ENCODE measurements at regions not wholly inside any gene's neighbourhood (a gene's known extent, or its start where the extent isn't known, plus 50 kb on each side); places are given as distances from the start of the nearest gene placed in this dataset.
A peak's percentile ranks its signal among the peaks of the same experiment; 100 is the strongest.

- Histone ChIP-seq H3K4me1 (no peaks in the 10 kb centered on the region), H3K27ac (no peak overlapping the region), H3K9me3 (no peaks in the 10 kb centered on the region), H3K36me3 (no peaks in the 10 kb centered on the region), H3K4me3 (no peak overlapping the region), H3K27me3 (no peaks in the 10 kb centered on the region)
- DNase-seq, result no peak
- no peak for TF ChIP-seq EP300 (IDR thresholded peaks at IDR 0.05; ENCODE audit: low read depth)
- no peak for TF ChIP-seq POLR2AphosphoS5 (IDR thresholded peaks at IDR 0.05)
- TF ChIP-seq POLR2A (IDR thresholded peaks at IDR 0.05), result no peak
- no peak for TF ChIP-seq CTCF (IDR thresholded peaks at IDR 0.05)
- in situ Hi-C loops (cut with MboI; ENCODE audit: low pct_ligation_motif_present in 1 of 4, low pct_unique_long_range_greater_than_20kb in 1 of 4, low sequenced_read_pairs in 3 of 4) (no loop called here), intact Hi-C loops (cut with DNase I; ENCODE audit: low total_unique reads) (no loop called here)
- WGBS, 2 donors (ENCODE audit: low coverage in 1 of 2), result 85 to 87% methylated on average over 2 of the region's 2 CpGs
Measured at GRCh38 chr18:10303171-10303570, 151.3 kb upstream of the APCDD1 start.

GRCh38 chr18:10304853-10305252 lies 149.6 kb upstream of the APCDD1 start:
- no peak overlapping the region for H3K27ac ChIP-seq
- no peaks in the 10 kb centered on the region for H3K4me1 ChIP-seq
- 58 to 76% methylated on average over 3 of the region's 3 CpGs for WGBS, 2 donors (ENCODE audit: low coverage in 1 of 2)
- DNase-seq, result no peak
- no peak for TF ChIP-seq CTCF (IDR thresholded peaks at IDR 0.05)
- peak in 2 of 3 donors; percentile 28 to 49 for TF ChIP-seq POLR2AphosphoS5 (IDR thresholded peaks at IDR 0.05)
- TF ChIP-seq POLR2A (IDR thresholded peaks at IDR 0.05), result no peak
- no peak for TF ChIP-seq EP300 (IDR thresholded peaks at IDR 0.05; ENCODE audit: low read depth)
- no peak overlapping the region for H3K4me3 ChIP-seq
- in situ Hi-C loops (cut with MboI; ENCODE audit: low pct_ligation_motif_present in 1 of 4, low pct_unique_long_range_greater_than_20kb in 1 of 4, low sequenced_read_pairs in 3 of 4), result no loop called here
- intact Hi-C loops (cut with DNase I; ENCODE audit: low total_unique reads), result no loop called here
- no peaks in the 10 kb centered on the region for H3K9me3 ChIP-seq
- no peaks in the 10 kb centered on the region for H3K27me3 ChIP-seq
- no peaks in the 10 kb centered on the region for H3K36me3 ChIP-seq

- in situ Hi-C loops (cut with MboI; ENCODE audit: low pct_ligation_motif_present in 1 of 4, low pct_unique_long_range_greater_than_20kb in 1 of 4, low sequenced_read_pairs in 3 of 4), result no loop called here
Measured at GRCh38 chr18:10306779-10307178, 147.7 kb upstream of the APCDD1 start.

GRCh38 chr18:10308154-10308553 lies 146.3 kb upstream of the APCDD1 start:
- H3K27me3 ChIP-seq, result no peaks in the 10 kb centered on the region
- H3K36me3 ChIP-seq, result no peaks in the 10 kb centered on the region
- no peaks in the 10 kb centered on the region for H3K4me1 ChIP-seq
- H3K27ac ChIP-seq, result no peak overlapping the region
- DNase-seq, result no peak
- in situ Hi-C loops (cut with MboI; ENCODE audit: low pct_ligation_motif_present in 1 of 4, low pct_unique_long_range_greater_than_20kb in 1 of 4, low sequenced_read_pairs in 3 of 4) (no loop called here), intact Hi-C loops (cut with DNase I; ENCODE audit: low total_unique reads) (no loop called here)
- H3K4me3 ChIP-seq, result no peak overlapping the region
- TF ChIP-seq POLR2AphosphoS5 (IDR thresholded peaks at IDR 0.05) (no peak), CTCF (IDR thresholded peaks at IDR 0.05) (no peak), EP300 (IDR thresholded peaks at IDR 0.05; ENCODE audit: low read depth) (no peak), POLR2A (IDR thresholded peaks at IDR 0.05) (no peak)
- 87% methylated on average over 2 of the region's 2 CpGs; no CpG with 5 or more reads in 1 of the 2 donors for WGBS, 2 donors (ENCODE audit: low coverage in 1 of 2)
- no peaks in the 10 kb centered on the region for H3K9me3 ChIP-seq

More at GRCh38 chr18:10306779-10307178, 147.7 kb upstream of the APCDD1 start:
- 87 to 88% methylated on average over 2 of the region's 2 CpGs for WGBS, 2 donors (ENCODE audit: low coverage in 1 of 2)
- H3K27me3 ChIP-seq, result no peaks in the 10 kb centered on the region
- intact Hi-C loops (cut with DNase I; ENCODE audit: low total_unique reads), result no loop called here
- TF ChIP-seq POLR2A (IDR thresholded peaks at IDR 0.05), result no peak
- TF ChIP-seq EP300 (IDR thresholded peaks at IDR 0.05; ENCODE audit: low read depth), result no peak
- no peak for TF ChIP-seq POLR2AphosphoS5 (IDR thresholded peaks at IDR 0.05)
- no peak for TF ChIP-seq CTCF (IDR thresholded peaks at IDR 0.05)
- no peaks in the 10 kb centered on the region for H3K36me3 ChIP-seq
- H3K27ac ChIP-seq, result no peak overlapping the region
- H3K4me1 ChIP-seq, result no peaks in the 10 kb centered on the region
- no peaks in the 10 kb centered on the region for H3K9me3 ChIP-seq
- no peak for DNase-seq
- H3K4me3 ChIP-seq, result no peak overlapping the region
